PC-9 (cell line): ENCODE measurements at regions not wholly inside any gene's neighbourhood (a gene's known extent, or its start where the extent isn't known, plus 50 kb on each side); places are given as distances from the start of the nearest gene placed in this dataset.
"Not testable (repeated sequence)": the region's sequence is repeated elsewhere in the genome, so short reads cannot be mapped to it uniquely, and the experiment has no call there.

Experiments
- BruUV-seq: library from RNA; stranded (reverse); fragments of 400-500 nt; replicated peaks from 2 replicates; lab custom pipeline; 2021; lab: Mats Ljungman, UMichigan
- CTCF ChIA-PET: fragments of 300-600 bp; sonication (Branson Sonifier 250); formaldehyde crosslinking; loops from one replicate; lab custom pipeline; 2022; ENCODE audit warnings: antibody characterized with exemption; lab: Charles Lee
- POLR2A ChIA-PET: fragments of 300-600 bp; sonication (Branson Sonifier 250); formaldehyde crosslinking; loops from one replicate; lab custom pipeline; 2022; ENCODE audit warnings: antibody characterized with exemption; ENCODE audit not compliant: unreplicated experiment; lab: Charles Lee
- DNase-seq, 2 experiments: peaks; one replicate each; pipeline versions ENCODE4 v3.0.0 to v3.0.0-alpha.2; 2015 to 2022; ENCODE audit warnings: mixed read lengths in 1 of 2
- H2AFZ ChIP-seq: fragments of 200-600 bp; sonication (generic); 2 replicates; pipeline ENCODE4 v1.8.1; 2017; ENCODE audit warnings: antibody characterized with exemption
- H3F3A ChIP-seq: fragments of 200-600 bp; sonication (generic); 2 replicates; pipeline ENCODE4 v1.8.1; 2017; ENCODE audit warnings: antibody characterized with exemption, mild to moderate bottlenecking, low read depth; ENCODE audit not compliant: insufficient read depth
- H3K27ac ChIP-seq: fragments of 200-600 bp; sonication (generic); 2 replicates; pipeline ENCODE4 v1.6.1; 2016; ENCODE audit warnings: mixed run types
- H3K27me3 ChIP-seq: fragments of 200-600 bp; sonication (generic); 2 replicates; pipeline ENCODE4 v1.6.1; 2016; ENCODE audit warnings: low read depth, mixed run types; ENCODE audit not compliant: insufficient read depth
- H3K36me3 ChIP-seq: fragments of 200-600 bp; sonication (generic); 2 replicates; pipeline ENCODE4 v1.6.1; 2016; ENCODE audit warnings: low read depth, mixed run types
- H3K4me1 ChIP-seq: fragments of 200-600 bp; sonication (generic); replicated peaks from 2 replicates; pipeline ENCODE4 v1.6.1; 2016; ENCODE audit warnings: mixed run types; ENCODE audit not compliant: insufficient read depth
- H3K4me2 ChIP-seq: fragments of 200-600 bp; sonication (generic); 2 replicates; pipeline ENCODE4 v1.6.1; 2017; ENCODE audit warnings: mixed run types
- H3K4me3 ChIP-seq: fragments of 200-600 bp; sonication (generic); 2 replicates; pipeline ENCODE4 v1.6.1; 2016; ENCODE audit warnings: mixed run types
- H3K79me2 ChIP-seq: fragments of 200-600 bp; sonication (generic); 2 replicates; pipeline ENCODE4 v1.6.1; 2017; ENCODE audit warnings: low read depth, mixed run types
- H3K9me2 ChIP-seq: fragments of 200-600 bp; sonication (generic); 2 replicates; pipeline ENCODE4 v1.8.1; 2017; ENCODE audit warnings: mild to moderate bottlenecking; ENCODE audit not compliant: insufficient read depth
- H3K9me3 ChIP-seq: fragments of 200-600 bp; sonication (generic); 2 replicates; pipeline ENCODE4 v1.8.1; 2016; ENCODE audit warnings: low read depth; ENCODE audit not compliant: insufficient read depth
- H4K20me1 ChIP-seq: fragments of 200-600 bp; sonication (generic); 2 replicates; pipeline ENCODE4 v1.8.1; 2017; ENCODE audit not compliant: insufficient read depth
- CTCF ChIP-seq: fragments of 200-600 bp; sonication (generic); conservative IDR thresholded peaks from 2 replicates; pipeline ENCODE4 v1.6.1; 2017; ENCODE audit warnings: mixed run types, antibody characterized with exemption, mild to moderate bottlenecking, moderate library complexity
- EZH2 ChIP-seq: fragments of 200-600 bp; sonication (generic); IDR thresholded peaks from 2 replicates; pipeline ENCODE4 v1.8.0; 2017; ENCODE audit warnings: antibody characterized with exemption, low read depth
- intact Hi-C: fragments of 100-400 bp; cut with micrococcal nuclease; formaldehyde crosslinking; loops from one replicate; pipeline ENCODE4 v1.10.0; 2022; ENCODE audit not compliant: unreplicated experiment

GRCh38 chr2:155895016-155895415, 437.5 kb downstream of the NR4A2 start:
- Histone ChIP-seq H3K27me3 (no peaks in the 10 kb centered on the region), H3K4me1 (0 out of 2 replicates have a peak, but pooled peaks cover 7% of the 10 kb centered on the region), H3K9me3 (no peaks in the 10 kb centered on the region), H3K27ac (no peak overlapping the region), H3K4me2 (no peak overlapping the region), H3K79me2 (no peaks in the 10 kb centered on the region), H3K36me3 (no peaks in the 10 kb centered on the region), H2AFZ (no peak overlapping the region), H3K9me2 (no peaks in the 10 kb centered on the region), H3F3A (no peaks in the 10 kb centered on the region), H4K20me1 (no peaks in the 10 kb centered on the region), H3K4me3 (no peak overlapping the region)
- no TSS peak for BruUV-seq
- peak in 1 of 2 experiments; percentile 38 for DNase-seq
- TF ChIP-seq EZH2 (no peak), CTCF (no peak)
- intact Hi-C loops: no loop called here
- CTCF ChIA-PET: no interaction called here
- POLR2A ChIA-PET: no interaction called here

- H3K4me3 ChIP-seq, CTCF ChIA-PET, H3K79me2 ChIP-seq, H3K27me3 ChIP-seq, H3K9me2 ChIP-seq, H3K9me3 ChIP-seq, H3K36me3 ChIP-seq, BruUV-seq, H3F3A ChIP-seq, H4K20me1 ChIP-seq: not testable (repeated sequence)
- POLR2A ChIA-PET: interaction anchor here (0.7 kb wide), 1 partner anchor 1021 kb away, joined by 6 read pairs; no protein-coding TSS in a partner anchor
- intact Hi-C loops: loop anchor here (10.0 kb wide), 1 partner anchor 454 kb away; the partner anchor contains the start of gene NR4A2
- H3K4me1 ChIP-seq: peaks cover 14% of the 10 kb centered on the region; the same call in 1 of the 2 replicates
- H3K4me2 ChIP-seq: peak overlapping the region; percentile 58
- peak overlapping the region; percentile 87 for H3K27ac ChIP-seq
- peak in 1 of 2 experiments; percentile 52 for DNase-seq
- peak overlapping the region; percentile 52; the same call in 1 of the 2 replicates for H2AFZ ChIP-seq
Observed at GRCh38 chr2:155880382-155880781, 452.1 kb downstream of the NR4A2 start.

- peak overlapping the region; percentile 58 for H3K4me2 ChIP-seq
- POLR2A ChIA-PET: interaction anchor here (0.6 to 0.7 kb wide), 2 partner anchors 319 to 1022 kb away, joined by 4 to 6 read pairs; no protein-coding TSS in a partner anchor
- H3K27me3 ChIP-seq, H3K9me2 ChIP-seq, BruUV-seq, H4K20me1 ChIP-seq, H3F3A ChIP-seq, H3K4me3 ChIP-seq, CTCF ChIA-PET, H3K79me2 ChIP-seq, H3K36me3 ChIP-seq, H3K9me3 ChIP-seq: not testable (repeated sequence)
- peak; percentile 67 to 80 for DNase-seq
- intact Hi-C loops: loop anchor here (10.0 kb wide), 1 partner anchor 455 kb away; the partner anchor contains the start of gene NR4A2
- peak overlapping the region; percentile 52; the same call in 1 of the 2 replicates for H2AFZ ChIP-seq
- peak overlapping the region; percentile 87 for H3K27ac ChIP-seq
- H3K4me1 ChIP-seq: peaks cover 14% of the 10 kb centered on the region; the same call in 1 of the 2 replicates
Observed at GRCh38 chr2:155879900-155880299, 452.6 kb downstream of the NR4A2 start.

GRCh38 chr2:155872396-155872795, 460.1 kb downstream of the NR4A2 start:
- Histone ChIP-seq H3K27me3 (no peaks in the 10 kb centered on the region), H3K4me1 (no peaks in the 10 kb centered on the region), H3K79me2 (no peaks in the 10 kb centered on the region), H4K20me1 (no peaks in the 10 kb centered on the region), H2AFZ (no peak overlapping the region), H3K36me3 (no peaks in the 10 kb centered on the region), H3K27ac (no peak overlapping the region), H3K4me3 (no peak overlapping the region), H3K4me2 (no peak overlapping the region), H3K9me3 (no peaks in the 10 kb centered on the region), H3F3A (no peaks in the 10 kb centered on the region), H3K9me2 (no peaks in the 10 kb centered on the region)
- TF ChIP-seq EZH2: no peak
- no peak for TF ChIP-seq CTCF
- CTCF ChIA-PET: no interaction called here
- intact Hi-C loops: no loop called here
- no TSS peak for BruUV-seq
- POLR2A ChIA-PET: no interaction called here
- DNase-seq: no peak
